ENCODE measurements at regions not wholly inside any gene's neighbourhood (a gene's known extent, or its start where the extent isn't known, plus 50 kb on each side); places are given as distances from the start of the nearest gene placed in this dataset.

- DNase-seq: no peak
Measured at GRCh38 chr10:58971796-58972491, 204.5 kb upstream of the PHYHIPL start.

GRCh38 chr10:58972576-58973234 is 203.7 kb upstream of the PHYHIPL start:
- DNase-seq: no peak

- no peak for DNase-seq
Measured at GRCh38 chr10:58973235-58973595, 203.2 kb upstream of the PHYHIPL start.

DNA sequence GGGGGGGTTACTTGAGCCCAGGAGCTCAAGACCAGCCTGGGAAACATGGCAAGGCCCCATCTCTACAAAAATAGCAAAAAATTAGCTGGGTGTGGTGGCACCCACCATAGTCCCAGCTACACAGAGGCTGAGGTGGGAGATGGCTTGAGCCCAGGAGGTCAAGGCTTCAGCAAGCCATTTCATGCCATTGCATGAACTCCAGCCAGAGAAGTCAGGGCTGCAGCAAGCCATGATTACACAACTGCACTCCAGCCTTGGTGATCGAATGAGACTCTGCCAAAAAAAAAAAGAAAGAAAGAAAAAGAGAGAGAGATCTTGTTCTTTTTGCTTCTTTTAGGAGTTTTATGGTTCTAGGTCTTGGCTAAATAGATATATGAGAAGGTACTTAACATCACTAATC is 200.2 kb upstream of the PHYHIPL start:
- no peak for DNase-seq

DNA sequence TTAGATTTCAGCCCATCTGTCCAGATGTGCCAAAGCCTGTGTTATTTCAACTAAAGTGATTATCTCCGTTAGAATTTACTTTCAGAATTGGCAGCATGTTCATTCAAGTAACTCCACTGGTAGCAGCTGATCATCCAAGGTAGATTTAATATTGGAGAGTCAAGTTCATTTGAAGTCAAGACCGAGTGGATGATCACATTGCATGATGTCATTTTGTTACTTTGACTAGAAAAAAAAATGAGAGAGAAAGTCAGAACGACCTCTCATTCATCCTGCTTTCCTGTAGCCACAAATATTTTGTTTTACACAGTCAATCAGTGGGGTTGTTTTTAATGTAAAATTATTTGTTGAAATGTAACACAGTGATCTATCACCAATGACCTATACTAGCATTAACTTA is 196.7 kb upstream of the PHYHIPL start:
- DNase-seq: no peak

GRCh38 chr10:58980826-58981415 is 195.5 kb upstream of the PHYHIPL start:
- no peak for DNase-seq

- DNase-seq: no peak
Measured at GRCh38 chr10:58981846-58982245, 194.6 kb upstream of the PHYHIPL start.

DNA sequence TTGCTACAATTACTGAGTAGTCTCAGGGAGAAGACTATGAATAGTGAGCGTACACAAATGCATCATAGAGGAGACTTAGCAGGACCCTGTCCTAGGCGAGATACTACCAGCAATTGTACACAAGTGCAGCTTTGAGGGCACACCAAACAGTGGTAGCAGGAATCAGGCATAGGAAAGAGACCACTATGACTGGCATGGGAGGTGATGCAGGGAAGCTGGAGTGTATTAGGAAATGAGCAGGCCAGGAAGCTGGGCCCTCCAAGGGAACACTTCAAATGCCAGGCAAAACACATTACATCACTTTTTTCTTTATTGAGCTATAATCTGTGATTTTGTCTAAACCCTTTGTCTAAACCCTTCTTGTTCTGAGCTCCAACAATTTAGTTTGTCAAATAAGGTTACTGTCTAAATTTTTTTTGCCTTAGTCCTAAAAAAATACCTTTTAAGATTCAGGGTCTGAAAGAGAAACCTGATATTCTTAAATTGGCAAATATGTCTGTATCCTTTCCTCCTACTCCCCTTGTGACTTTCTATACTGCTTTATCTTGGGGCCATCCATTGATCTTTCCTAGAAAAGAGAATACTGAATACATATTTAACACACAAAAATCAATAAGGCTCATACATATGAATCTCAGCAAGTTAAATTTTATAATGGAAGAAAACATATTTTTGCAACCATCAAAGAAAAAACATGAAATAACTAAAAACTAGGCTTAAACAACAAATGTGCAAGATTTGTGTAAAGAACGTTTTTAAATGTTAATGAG is 193.8 kb upstream of the PHYHIPL start:
- no peak for DNase-seq

DNA sequence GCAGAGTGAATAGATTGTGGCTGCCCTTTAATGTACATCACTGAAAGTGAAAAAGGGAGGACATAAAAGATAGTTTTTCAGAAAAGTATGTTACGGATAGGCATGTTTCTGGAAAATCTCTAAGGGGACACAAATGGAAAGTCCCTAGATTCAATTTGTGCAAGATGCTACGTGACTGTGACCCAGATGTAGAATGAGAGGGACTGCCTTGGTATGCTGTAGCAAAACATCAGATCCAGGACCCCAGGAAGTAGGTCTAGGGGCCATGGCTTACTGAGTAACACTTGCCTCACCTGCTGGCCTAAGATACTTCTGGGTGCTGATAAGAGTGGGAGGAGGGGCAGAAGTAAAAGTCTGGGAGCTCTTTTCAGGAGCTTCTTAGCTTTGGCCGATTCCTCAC is 191.2 kb upstream of the PHYHIPL start:
- DNase-seq: no peak

GRCh38 chr10:58989486-58990039 is 186.9 kb upstream of the PHYHIPL start:
- no peak for DNase-seq

DNA sequence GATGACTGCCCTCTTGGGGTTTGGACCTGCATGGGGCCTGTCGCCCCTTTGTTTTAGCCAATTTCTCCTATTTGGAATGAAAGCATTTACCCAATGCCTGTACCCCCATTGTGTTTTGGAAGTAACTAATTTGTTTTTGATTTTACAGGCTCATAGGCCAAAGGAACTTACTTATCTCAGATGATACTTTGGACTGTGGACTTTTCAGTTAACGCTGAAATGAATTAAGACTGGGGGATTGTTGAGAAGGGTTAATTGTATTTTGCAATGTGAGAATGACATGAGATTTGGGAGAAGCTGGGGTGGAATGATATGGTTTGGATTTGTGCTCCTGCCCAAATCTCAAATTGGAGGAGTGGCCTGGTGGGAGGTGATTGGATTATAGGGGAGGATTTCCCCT is 185.8 kb upstream of the PHYHIPL start:
- DNase-seq: no peak

- no peak for DNase-seq
Measured at GRCh38 chr10:58991856-58992255, 184.6 kb upstream of the PHYHIPL start.

GRCh38 chr10:58992830-58993460 is 183.5 kb upstream of the PHYHIPL start:
- no peak for DNase-seq

DNA sequence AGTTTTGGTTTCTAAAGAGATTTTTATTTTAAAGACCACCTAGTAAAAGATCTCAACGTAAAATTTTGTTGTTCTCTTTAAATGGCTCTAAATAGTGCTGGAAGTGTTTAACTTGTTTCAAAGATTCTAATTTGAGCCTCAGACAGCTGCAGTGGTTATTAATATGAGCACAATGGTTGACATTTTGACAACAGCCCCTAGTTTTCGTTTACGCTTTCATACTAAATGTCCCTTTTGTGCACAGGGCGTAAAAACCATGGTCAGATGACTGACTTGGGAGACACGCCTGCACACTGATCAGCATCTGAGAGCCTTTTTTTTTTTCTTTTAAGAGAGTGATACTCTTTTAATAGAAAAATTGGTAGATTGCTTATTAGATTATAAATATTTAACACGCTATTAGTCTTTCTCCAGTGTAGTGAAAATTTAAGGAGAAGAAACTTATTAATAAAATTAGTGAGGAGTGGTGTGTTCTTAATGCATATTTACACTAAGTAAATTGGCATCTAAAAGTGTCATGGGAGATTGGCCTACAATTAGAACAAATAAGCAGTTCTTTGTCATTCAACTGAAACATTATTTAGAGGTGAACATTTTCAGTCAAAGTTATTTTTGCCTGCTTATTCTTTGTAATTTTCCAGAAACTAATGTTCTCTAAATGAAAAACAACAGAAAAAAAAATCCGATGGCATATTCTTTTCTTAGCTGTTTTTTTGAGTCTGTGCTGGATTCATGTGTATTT is 182.8 kb upstream of the PHYHIPL start:
- DNase-seq: no peak

GRCh38 chr10:58994226-58995057 is 182.0 kb upstream of the PHYHIPL start:
- no peak for DNase-seq

- DNase-seq: no peak
Measured at GRCh38 chr10:58995058-58995596, 181.3 kb upstream of the PHYHIPL start.

DNA sequence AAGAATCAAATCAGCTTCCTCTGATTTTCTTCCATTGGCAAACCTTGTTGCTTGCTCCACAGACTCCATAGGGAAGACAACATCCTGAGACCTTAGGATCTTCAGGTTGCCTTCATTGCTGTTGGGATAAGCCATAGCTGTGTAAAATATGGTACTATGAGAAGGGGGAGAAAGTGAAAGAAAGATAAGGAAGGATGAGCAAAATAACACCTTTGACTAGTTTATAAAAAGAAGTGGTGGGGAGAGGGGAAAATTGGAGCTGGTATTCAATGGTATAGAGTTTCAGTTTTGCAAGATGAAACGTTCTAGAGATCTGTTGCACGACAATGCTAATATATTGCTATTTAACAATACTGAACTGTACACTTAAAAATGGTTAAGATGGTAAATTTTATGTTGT is 180.4 kb upstream of the PHYHIPL start:
- no peak for DNase-seq

GRCh38 chr10:58996866-58997265 is 179.6 kb upstream of the PHYHIPL start:
- DNase-seq: no peak

DNA sequence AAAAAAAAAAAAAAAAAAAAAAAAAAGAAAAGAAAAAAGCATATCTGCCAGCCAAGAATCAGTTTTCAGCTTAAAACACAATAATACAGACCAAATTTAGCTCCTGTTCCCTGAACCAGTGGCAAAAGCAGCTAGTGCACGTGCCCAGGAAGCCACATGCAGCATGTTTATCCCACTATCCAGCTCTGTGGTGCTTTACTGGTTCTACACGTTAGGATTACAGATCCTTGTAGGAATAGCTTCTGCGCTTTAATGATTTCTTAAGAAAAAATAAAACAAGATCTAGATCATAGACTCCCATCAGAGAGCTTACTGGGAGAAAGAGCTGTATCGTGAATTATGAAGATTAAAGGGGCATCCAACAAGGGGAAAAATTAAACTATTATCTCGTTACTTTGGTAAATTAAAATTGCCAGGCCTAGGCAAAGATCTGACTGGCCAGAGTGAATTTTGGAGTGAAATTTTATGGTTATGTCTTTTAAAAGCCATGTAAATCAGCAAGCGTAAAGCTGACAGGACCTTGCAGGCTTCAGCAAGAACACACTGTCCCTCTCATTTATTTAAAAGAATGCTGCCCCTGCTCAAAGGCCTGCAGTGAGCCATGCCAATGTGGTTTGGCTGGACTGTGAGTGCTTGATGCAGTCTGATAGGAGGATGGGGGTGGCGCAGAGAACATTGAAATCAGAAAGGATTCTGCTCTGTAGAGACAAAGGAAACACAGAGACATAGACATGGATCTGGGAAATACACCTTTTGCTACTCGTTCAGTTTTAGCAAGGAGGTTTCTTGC is 177.3 kb upstream of the PHYHIPL start:
- no peak for DNase-seq

Data from right forelimb (tissue), 1 donor.